GM18508 (cell line): ENCODE measurements at regions not wholly inside any gene's neighbourhood (a gene's known extent, or its start where the extent isn't known, plus 50 kb on each side); places are given as distances from the start of the nearest gene placed in this dataset.
A peak's percentile ranks its signal among the peaks of the same experiment; 100 is the strongest.
"Not testable (repeated sequence)": the region's sequence is repeated elsewhere in the genome, so short reads cannot be mapped to it uniquely, and the experiment has no call there.

ENCODE experiments used
- ATAC-seq: cut with Tn5 transposase; IDR thresholded peaks from one replicate; pipeline ENCODE4 v1.9.1; 2021; ENCODE audit warnings: moderate number of reproducible peaks; ENCODE audit not compliant: insufficient read depth, unreplicated experiment

- peak; percentile 65 for ATAC-seq
Observed at GRCh38 chr16:10312784-10313724, 72.8 kb upstream of the ATF7IP2 start.

- no peak for ATAC-seq
Observed at GRCh38 chr16:10314317-10314716, 71.5 kb upstream of the ATF7IP2 start.

- ATAC-seq = no peak
Observed at GRCh38 chr16:10314811-10315210, 71.0 kb upstream of the ATF7IP2 start.

GRCh38 chr16:10317425-10318001, 68.3 kb upstream of the ATF7IP2 start:
- ATAC-seq = no peak

GRCh38 chr16:10318798-10319500, 66.9 kb upstream of the ATF7IP2 start:
- no peak for ATAC-seq

- no peak for ATAC-seq
Observed at GRCh38 chr16:10321407-10322387, 64.2 kb upstream of the ATF7IP2 start.

GRCh38 chr16:10322723-10323527, 62.9 kb upstream of the ATF7IP2 start:
- ATAC-seq = no peak

- ATAC-seq = no peak
Observed at GRCh38 chr16:10323528-10323869, 62.4 kb upstream of the ATF7IP2 start.

- ATAC-seq = no peak
Observed at GRCh38 chr16:10324210-10324609, 61.7 kb upstream of the ATF7IP2 start.

GRCh38 chr16:10325783-10326543, 59.9 kb upstream of the ATF7IP2 start:
- no peak for ATAC-seq

GRCh38 chr16:10326647-10327046, 59.2 kb upstream of the ATF7IP2 start:
- ATAC-seq = no peak

- ATAC-seq = not testable (repeated sequence)
Observed at GRCh38 chr16:10328291-10328690, 57.6 kb upstream of the ATF7IP2 start.

GRCh38 chr16:10332241-10332640, 53.6 kb upstream of the ATF7IP2 start:
- no peak for ATAC-seq

GRCh38 chr16:10332775-10333174, 53.1 kb upstream of the ATF7IP2 start:
- no peak for ATAC-seq

- ATAC-seq = no peak
Observed at GRCh38 chr16:10333321-10334032, 52.4 kb upstream of the ATF7IP2 start.

GRCh38 chr16:10335681-10336080, 50.2 kb upstream of the ATF7IP2 start:
- ATAC-seq = no peak
